ENCODE measurements at regions not wholly inside any gene's neighbourhood (a gene's known extent, or its start where the extent isn't known, plus 50 kb on each side); places are given as distances from the start of the nearest gene placed in this dataset.

- no peak for DNase-seq
Measured at GRCh38 chr16:86202267-86202666, 303.3 kb downstream of the IRF8 start.

DNA sequence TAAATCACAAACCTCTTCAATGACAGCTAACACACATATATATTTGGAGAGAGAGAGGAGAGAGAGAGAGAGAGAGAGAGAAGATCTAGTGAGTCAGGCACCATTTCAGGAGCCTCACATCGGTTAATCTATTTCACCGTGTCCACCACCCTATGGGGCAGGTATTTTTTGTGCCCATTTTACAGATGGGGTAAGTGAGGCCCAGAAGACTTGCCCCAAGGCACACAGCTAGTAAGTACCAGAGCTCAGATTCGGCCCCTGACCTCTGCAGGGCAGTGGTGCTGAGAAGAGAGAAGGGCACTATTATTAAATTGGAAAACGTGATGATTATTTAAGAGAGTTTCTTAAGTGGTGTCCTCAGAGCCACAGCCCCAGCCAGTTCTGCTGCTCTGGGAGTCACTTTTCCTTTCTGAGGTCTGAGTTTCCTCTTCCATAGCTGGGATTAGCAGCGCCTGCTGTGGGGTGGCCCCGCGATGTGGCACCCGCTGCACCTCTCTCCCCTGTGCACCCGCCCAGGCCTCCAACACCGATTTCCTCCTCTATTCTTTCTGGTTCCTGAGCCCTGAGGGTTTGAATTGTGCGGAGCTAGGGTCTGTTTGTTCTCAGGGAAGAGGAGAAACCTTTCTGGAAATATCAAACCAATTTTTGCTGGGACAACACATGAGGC, 303.9 kb downstream of the IRF8 start:
- DNase-seq: no peak

DNA sequence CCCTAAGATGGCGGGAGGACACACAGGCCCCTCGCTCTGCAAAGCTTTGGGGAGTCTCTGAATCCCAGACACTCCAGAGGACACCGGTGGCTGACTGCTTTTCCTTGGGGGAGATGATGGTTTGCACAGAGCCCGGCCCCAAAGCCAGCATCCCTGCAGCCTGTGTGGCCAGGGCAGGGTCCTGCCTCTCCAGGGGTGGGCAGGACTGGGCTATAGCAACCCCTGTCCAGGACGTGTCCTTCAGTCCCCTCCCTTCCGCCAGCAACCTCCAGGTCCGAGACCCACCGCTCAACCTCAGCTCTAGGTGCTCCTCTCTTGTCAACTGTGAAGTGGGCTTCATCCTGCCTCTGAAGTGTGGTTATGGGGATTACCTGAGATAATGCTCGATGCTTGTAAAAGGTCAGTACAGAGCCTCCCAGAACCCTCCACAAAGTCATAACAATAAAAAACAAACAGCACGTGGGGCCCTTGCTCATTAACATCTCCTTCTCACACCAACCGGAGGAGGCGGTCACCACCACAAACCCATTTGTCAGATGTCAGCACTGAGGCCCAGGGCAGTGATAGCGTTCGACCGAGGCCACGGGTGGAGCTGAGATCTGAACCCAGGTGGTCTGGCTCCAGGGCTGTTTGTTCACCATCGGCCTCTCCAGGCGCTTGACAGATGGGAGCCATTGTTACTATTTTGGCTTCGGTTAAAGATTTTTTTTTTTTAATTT, 304.8 kb downstream of the IRF8 start:
- DNase-seq: no peak

- DNase-seq: no peak
Measured at GRCh38 chr16:86205521-86206245, 304.6 kb upstream of the FOXF1 start.

- DNase-seq: no peak
Measured at GRCh38 chr16:86207350-86207749, 303.0 kb upstream of the FOXF1 start.

GRCh38 chr16:86209202-86209601, 301.1 kb upstream of the FOXF1 start:
- DNase-seq: no peak

GRCh38 chr16:86210403-86211193, 299.7 kb upstream of the FOXF1 start:
- DNase-seq: no peak

GRCh38 chr16:86211265-86211664, 299.1 kb upstream of the FOXF1 start:
- no peak for DNase-seq

GRCh38 chr16:86211800-86212199, 298.5 kb upstream of the FOXF1 start:
- DNase-seq: no peak

DNA sequence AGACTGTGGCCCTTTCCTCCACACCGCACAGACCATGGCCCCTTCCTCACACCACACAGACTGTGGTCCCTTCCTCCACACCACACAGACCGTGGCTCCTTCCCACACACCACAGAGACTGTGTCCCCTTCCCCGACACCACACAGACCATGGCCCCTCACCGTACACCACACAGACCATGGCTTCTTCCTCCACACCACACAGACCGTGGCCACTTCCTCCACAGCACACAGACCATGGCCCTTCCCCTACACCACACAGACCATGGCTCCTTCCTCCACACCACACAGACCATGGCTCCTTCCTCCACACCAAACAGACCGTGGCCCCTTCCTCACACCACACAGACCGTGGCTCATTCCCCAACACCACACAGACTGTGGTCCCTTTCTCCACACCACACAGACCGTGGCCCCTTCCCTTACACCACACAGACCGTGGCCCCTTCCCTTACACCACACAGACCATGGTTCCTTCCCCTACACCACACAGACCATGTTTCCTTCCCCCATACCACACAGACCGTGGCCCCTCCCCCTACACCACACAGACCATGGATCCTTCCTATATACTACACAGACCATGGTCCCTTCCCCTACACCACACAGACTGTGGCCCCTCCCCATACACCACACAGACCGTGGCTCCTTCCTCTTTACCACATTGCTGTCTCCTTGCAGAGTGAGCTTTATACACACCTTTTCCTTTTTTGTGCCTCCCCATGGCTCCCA, 297.5 kb upstream of the FOXF1 start:
- no peak for DNase-seq

GRCh38 chr16:86213437-86214205, 296.7 kb upstream of the FOXF1 start:
- no peak for DNase-seq

DNA sequence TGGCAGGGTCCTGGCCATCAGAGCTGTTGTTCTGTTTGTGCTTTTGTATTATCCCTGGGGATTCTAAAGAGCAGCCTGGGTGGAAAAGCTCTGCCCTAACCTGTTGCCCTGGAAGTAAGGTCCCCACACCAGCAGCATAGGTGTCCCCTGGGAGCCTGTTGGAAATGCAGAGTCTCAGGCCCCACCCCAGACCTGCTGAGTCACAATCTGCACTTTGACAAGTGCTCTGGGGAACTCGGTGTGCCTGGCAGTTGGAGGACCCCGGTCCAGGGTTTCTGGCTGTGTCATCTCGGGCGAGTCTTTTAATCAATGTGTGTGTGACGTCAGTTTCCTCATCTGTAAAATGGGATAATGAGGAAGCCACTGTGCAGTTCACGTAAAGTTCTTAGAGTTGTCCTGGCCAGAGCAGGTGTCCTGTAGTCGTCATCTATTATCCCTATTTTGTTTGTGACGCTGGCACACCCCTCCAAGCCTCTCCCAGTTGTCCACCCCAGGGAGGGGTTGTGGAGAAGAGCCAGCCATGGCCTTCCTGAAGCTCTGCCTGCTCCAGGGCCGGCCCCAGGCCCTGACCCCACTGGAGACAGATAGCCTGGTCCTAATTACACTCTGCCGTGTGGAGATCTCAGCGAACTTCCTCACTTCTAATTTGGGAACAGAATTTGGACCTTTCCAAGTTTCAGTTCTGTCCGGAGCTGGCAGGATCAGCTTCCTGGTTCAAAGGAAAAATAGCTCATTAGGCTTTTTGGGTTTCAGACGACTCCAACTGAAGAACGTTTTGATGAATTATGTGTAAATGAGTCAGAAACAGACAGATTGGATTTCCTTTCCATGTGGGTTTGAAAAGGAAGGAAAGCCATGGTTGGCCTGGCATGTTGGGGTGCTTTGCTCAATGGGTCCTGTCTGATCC, 295.7 kb upstream of the FOXF1 start:
- DNase-seq: no peak

DNA sequence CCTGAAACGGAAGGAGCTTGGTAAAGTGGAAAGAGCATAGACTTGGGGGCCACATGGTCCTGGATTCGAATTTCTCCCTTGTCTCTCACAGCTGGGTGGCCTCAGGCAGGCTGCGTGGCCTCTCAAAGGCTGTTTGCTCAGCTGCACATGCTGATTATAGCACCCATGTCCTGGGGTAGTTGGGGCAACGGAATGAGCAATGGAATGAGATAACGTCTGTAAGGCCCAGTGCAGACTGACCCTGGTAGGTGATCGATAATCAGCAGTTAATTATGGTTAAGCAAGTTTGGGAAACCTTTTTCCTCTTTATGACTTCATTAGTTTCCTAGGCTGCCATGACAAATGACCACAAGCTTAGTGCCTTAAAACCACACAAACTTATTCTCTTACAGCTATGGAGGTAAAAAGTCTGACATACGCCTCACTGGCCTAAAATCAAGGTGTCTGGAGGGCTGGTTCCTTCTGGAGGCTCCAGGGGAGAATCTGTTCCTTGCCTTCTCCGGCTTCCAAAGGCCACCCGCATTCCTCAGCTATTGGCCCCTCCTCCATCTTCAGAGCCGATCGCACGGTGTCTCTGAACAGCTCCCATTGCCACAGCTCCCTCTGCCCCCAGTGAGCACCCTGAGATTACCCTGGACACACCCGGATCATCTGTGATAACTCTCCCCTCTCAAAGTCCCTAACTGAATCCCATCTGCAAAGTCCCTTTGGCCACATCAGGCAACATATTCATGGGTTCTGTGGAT, 294.9 kb upstream of the FOXF1 start:
- DNase-seq: no peak

GRCh38 chr16:86215979-86216585, 294.2 kb upstream of the FOXF1 start:
- DNase-seq: no peak

GRCh38 chr16:86216591-86216990, 293.7 kb upstream of the FOXF1 start:
- DNase-seq: no peak

DNA sequence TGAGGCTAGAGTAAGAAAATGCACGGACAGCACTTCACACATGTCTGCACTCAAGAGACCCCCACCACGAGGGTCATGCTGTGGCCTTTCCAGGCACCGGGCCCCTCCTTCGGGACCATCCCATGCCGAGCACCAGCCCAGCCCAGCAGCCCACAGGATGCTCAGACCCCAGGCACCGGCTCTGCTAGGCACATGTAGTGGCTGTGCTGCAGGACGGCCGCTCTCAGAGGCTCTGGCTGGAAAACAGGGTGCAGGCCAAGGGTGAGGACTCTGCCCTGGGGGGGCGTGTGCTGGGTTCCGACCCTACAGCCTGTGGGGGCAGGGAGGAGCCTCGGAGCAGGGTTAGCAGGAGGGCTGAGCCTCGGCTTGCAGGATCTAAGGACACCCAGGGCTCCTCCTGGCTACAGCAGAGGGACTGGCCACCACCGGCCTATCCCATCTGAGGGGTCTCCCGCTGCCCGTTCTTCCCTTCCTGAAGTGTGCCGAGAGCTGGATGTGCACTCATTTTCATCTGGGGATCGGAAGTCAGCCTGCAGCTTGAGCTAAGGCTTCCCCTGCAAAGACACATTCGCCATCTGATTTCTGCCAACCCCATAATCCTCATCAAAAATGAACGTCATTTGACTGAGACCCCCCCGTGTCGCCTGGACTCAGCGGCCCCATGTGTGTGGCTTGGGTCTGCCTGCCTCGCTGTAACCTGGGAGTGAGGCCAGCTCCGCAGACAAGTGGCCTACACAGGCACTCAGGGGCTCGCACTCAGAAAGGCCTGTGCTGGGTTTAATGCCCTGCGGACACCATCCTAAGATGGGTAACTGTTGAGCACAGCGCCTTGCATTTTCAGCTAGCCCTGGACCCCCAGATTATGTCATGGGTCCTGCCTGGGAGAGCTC, 293.1 kb upstream of the FOXF1 start:
- no peak for DNase-seq

GRCh38 chr16:86217891-86218270, 292.4 kb upstream of the FOXF1 start:
- no peak for DNase-seq

GRCh38 chr16:86218479-86219170, 291.7 kb upstream of the FOXF1 start:
- DNase-seq: no peak
